ENCODE measurements at regions not wholly inside any gene's neighbourhood (a gene's known extent, or its start where the extent isn't known, plus 50 kb on each side); places are given as distances from the start of the nearest gene placed in this dataset.

DNA sequence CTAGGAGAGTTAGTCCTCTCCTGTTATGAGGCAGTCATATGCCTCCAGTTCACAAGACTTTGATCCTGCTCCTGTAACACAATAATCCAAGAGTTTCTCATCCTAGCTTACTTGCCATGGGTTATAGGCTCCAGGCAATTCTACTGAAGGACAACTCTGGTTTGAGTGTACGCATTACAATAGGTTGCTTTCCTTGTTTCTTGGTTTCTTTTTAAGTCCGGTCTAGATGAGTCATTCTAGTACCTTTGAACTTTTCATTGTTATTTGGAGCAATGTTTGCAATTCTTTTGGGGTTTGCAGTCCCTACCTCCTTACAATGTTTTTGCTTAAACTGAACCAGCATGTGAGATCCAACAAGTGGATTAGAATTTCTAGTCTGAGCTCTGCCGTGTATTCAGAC lies 109.1 kb downstream of the ANAPC4 start:
- TF ChIP-seq SRF (IDR thresholded peaks at IDR 0.05; ENCODE audit: low read depth), result no peak
- TF ChIP-seq, protein P1, sequence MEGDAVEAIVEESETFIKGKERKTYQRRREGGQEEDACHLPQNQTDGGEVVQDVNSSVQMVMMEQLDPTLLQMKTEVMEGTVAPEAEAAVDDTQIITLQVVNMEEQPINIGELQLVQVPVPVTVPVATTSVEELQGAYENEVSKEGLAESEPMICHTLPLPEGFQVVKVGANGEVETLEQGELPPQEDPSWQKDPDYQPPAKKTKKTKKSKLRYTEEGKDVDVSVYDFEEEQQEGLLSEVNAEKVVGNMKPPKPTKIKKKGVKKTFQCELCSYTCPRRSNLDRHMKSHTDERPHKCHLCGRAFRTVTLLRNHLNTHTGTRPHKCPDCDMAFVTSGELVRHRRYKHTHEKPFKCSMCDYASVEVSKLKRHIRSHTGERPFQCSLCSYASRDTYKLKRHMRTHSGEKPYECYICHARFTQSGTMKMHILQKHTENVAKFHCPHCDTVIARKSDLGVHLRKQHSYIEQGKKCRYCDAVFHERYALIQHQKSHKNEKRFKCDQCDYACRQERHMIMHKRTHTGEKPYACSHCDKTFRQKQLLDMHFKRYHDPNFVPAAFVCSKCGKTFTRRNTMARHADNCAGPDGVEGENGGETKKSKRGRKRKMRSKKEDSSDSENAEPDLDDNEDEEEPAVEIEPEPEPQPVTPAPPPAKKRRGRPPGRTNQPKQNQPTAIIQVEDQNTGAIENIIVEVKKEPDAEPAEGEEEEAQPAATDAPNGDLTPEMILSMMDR (IDR thresholded peaks at IDR 0.05 in 2 of 3, conservative IDR thresholded peaks at IDR 0.05 in 1 of 3; ENCODE audit: borderline replicate concordance in 1 of 3, insufficient read depth in 1 of 3, low read depth in 2 of 3, low read length in 2 of 3), result no peak
- Histone ChIP-seq H3K27ac (ENCODE audit: low read depth, low read length) (no peak overlapping the region), H4K20me1 (ENCODE audit: insufficient read depth) (no peaks in the 10 kb centered on the region), H3K4me2 (ENCODE audit: low read length) (no peak overlapping the region), H3K9ac (ENCODE audit: low read length) (no peak overlapping the region), H3K4me3 (replicated peaks in 1 of 2; ENCODE audit: low read depth in 1 of 2, low read length in 2 of 2) (no peak overlapping the region), H3K36me3 (ENCODE audit: control insufficient read depth in 1 of 2, insufficient read depth in 2 of 2, low read length in 2 of 2) (no peaks in the 10 kb centered on the region), H2AFZ (ENCODE audit: low read depth, low read length, poor library complexity, severe bottlenecking) (no peak overlapping the region), H3K4me1 (ENCODE audit: control insufficient read depth in 1 of 2, insufficient read depth in 2 of 2, low read length in 2 of 2) (no peaks in the 10 kb centered on the region), H3K27me3 (ENCODE audit: insufficient read depth, low read length) (no peaks in the 10 kb centered on the region), H3K9me3 (ENCODE audit: control insufficient read depth in 1 of 2, insufficient read depth in 1 of 2, low read depth in 1 of 2, low read length in 2 of 2) (peaks cover 0 to 4% of the 10 kb centered on the region in 2 experiments; a peak in 1 of 4 replicates), H3K9me2 (ENCODE audit: insufficient read depth) (no peaks in the 10 kb centered on the region), H3K79me2 (ENCODE audit: insufficient read depth, low read length) (no peaks in the 10 kb centered on the region)
- ChIA-PET RAD21 (ENCODE audit: low non-redundant PET in 1 of 2, low total read pairs in 2 of 2, uncharacterized antibody in 2 of 2, unreplicated experiment in 2 of 2) (no interaction called here), POLR2A (no interaction called here), CTCF (no interaction called here)
- intact Hi-C loops (cut with micrococcal nuclease), result no loop called here
- ATAC-seq (no peak), DNase-seq (ENCODE audit: low read depth, low spot score) (no peak)
- BruUV-seq (replicated peaks), result no TSS peak

DNA sequence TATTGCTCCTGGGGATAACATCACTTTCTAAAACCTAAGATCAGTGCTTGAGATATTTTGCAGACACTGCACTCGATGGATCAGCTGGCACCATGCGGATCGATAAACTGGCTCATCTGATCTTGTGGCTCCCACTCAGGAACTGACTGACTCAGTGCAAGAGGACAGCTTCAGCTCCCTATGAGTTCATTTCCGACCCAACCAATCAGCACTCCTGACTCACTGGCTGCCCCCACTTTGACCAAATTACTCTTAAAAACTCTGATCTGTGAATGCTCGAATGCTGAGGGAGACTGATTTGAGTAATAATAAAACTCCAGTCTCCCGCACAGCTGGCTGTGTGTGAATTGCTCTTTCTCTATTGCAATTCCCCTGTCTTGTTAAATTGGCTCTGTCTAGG lies 110.1 kb downstream of the ANAPC4 start:
- ChIA-PET CTCF (no interaction called here), POLR2A (no interaction called here), RAD21 (ENCODE audit: low non-redundant PET in 1 of 2, low total read pairs in 2 of 2, uncharacterized antibody in 2 of 2, unreplicated experiment in 2 of 2) (no interaction called here)
- no TSS peak for BruUV-seq (replicated peaks)
- ATAC-seq (no peak), DNase-seq (ENCODE audit: low read depth, low spot score) (no peak)
- H3K4me2 ChIP-seq (ENCODE audit: low read length), result no peak overlapping the region
- no peak overlapping the region for H3K9ac ChIP-seq (ENCODE audit: low read length)
- intact Hi-C loops (cut with micrococcal nuclease), result no loop called here
- H3K4me3 ChIP-seq (replicated peaks in 1 of 2; ENCODE audit: low read depth in 1 of 2, low read length in 2 of 2), result no peak overlapping the region
- no peaks in the 10 kb centered on the region for H4K20me1 ChIP-seq (ENCODE audit: insufficient read depth)
- H3K27ac ChIP-seq (ENCODE audit: low read depth, low read length), result no peak overlapping the region
- no peak overlapping the region for H2AFZ ChIP-seq (ENCODE audit: low read depth, low read length, poor library complexity, severe bottlenecking)
- no peak for TF ChIP-seq YY1 (IDR thresholded peaks at IDR 0.05; ENCODE audit: extremely low read depth, insufficient replicate concordance, low read depth, low read length)
- TF ChIP-seq ZFX (IDR thresholded peaks at IDR 0.05), result no peak
- no peak for TF ChIP-seq FOSL1 (IDR thresholded peaks at IDR 0.05; ENCODE audit: low read depth)
- TF ChIP-seq CEBPB (IDR thresholded peaks at IDR 0.05; ENCODE audit: low read depth), result no peak
- TF ChIP-seq EZH2phosphoT487 (IDR thresholded peaks at IDR 0.05; ENCODE audit: borderline replicate concordance), result no peak
- TF ChIP-seq SIN3A (IDR thresholded peaks at IDR 0.05; ENCODE audit: low read depth), result no peak
- TF ChIP-seq POLR2A (IDR thresholded peaks at IDR 0.05; ENCODE audit: borderline replicate concordance, extremely low read depth, insufficient read depth, insufficient read length), result no peak
- no peak for TF ChIP-seq POLR2AphosphoS5 (IDR thresholded peaks at IDR 0.05; ENCODE audit: low read depth, low read length)
- TF ChIP-seq, protein P2, sequence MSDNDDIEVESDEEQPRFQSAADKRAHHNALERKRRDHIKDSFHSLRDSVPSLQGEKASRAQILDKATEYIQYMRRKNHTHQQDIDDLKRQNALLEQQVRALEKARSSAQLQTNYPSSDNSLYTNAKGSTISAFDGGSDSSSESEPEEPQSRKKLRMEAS (IDR thresholded peaks at IDR 0.05), result no peak
- TF ChIP-seq ELF1 (IDR thresholded peaks at IDR 0.05; ENCODE audit: borderline replicate concordance, low read depth), result no peak
- TF ChIP-seq EZH2 (IDR thresholded peaks at IDR 0.05), result no peak
- no peak for TF ChIP-seq SRF (IDR thresholded peaks at IDR 0.05; ENCODE audit: low read depth)
- no peak for TF ChIP-seq EGR1 (IDR thresholded peaks at IDR 0.05; ENCODE audit: low read depth)
- no peaks in the 10 kb centered on the region for H3K36me3 ChIP-seq (ENCODE audit: control insufficient read depth in 1 of 2, insufficient read depth in 2 of 2, low read length in 2 of 2)
- no peaks in the 10 kb centered on the region for H3K79me2 ChIP-seq (ENCODE audit: insufficient read depth, low read length)
- H3K27me3 ChIP-seq (ENCODE audit: insufficient read depth, low read length), result no peaks in the 10 kb centered on the region
- no peaks in the 10 kb centered on the region for H3K4me1 ChIP-seq (ENCODE audit: control insufficient read depth in 1 of 2, insufficient read depth in 2 of 2, low read length in 2 of 2)
- H3K9me2 ChIP-seq (ENCODE audit: insufficient read depth), result no peaks in the 10 kb centered on the region
- peaks cover 0 to 4% of the 10 kb centered on the region in 2 experiments; a peak in 1 of 4 replicates for H3K9me3 ChIP-seq (ENCODE audit: control insufficient read depth in 1 of 2, insufficient read depth in 1 of 2, low read depth in 1 of 2, low read length in 2 of 2)
